GM18873 (cell line): ENCODE measurements at regions not wholly inside any gene's neighbourhood (a gene's known extent, or its start where the extent isn't known, plus 50 kb on each side); places are given as distances from the start of the nearest gene placed in this dataset.
"Not testable (repeated sequence)": the region's sequence is repeated elsewhere in the genome, so short reads cannot be mapped to it uniquely, and the experiment has no call there.

ENCODE experiments used
- ATAC-seq: cut with Tn5 transposase; IDR thresholded peaks from one replicate; pipeline ENCODE4 v1.9.1; 2021; ENCODE audit warnings: mild to moderate bottlenecking, moderate library complexity, moderate number of reproducible peaks; ENCODE audit not compliant: unreplicated experiment, low FRiP score

DNA sequence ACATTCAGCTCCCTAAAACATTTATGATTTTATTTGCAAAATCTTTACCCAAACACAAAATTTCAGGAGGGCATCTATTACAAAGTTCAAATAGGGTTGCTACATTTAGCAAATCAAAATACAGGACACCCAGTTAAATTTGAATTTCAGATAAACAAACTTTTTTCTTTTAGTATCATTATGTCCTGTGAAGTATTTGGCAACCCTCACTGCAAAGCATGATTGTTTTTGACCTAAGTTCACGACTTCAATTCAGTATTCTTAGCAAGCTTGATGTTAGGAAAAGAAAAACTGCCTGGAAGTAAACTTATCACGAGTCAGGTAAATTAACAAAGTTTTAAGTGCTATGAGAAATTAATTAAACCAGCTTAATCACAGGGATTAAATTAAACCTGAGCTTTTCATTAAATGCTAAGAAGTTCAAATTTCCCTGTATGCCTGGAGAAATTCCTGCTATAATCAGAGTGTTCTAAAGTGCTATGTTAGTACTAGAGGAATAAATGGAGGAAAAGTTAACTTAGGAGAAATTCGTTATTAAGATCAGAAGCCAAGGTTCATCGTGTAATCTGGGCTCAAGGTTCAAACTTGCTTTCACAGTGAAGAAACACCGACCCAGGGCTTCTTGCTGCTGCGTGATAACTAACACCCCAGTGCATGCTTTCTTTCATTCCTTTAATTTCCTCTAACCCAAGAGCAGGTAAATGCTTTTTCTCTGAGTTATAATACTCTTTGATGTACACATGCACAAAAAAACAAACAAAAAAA lies 298.1 kb downstream of the FOXO1 start:
- ATAC-seq = no peak

GRCh38 chr13:40370661-40371060 lies 295.8 kb downstream of the FOXO1 start:
- ATAC-seq = no peak

DNA sequence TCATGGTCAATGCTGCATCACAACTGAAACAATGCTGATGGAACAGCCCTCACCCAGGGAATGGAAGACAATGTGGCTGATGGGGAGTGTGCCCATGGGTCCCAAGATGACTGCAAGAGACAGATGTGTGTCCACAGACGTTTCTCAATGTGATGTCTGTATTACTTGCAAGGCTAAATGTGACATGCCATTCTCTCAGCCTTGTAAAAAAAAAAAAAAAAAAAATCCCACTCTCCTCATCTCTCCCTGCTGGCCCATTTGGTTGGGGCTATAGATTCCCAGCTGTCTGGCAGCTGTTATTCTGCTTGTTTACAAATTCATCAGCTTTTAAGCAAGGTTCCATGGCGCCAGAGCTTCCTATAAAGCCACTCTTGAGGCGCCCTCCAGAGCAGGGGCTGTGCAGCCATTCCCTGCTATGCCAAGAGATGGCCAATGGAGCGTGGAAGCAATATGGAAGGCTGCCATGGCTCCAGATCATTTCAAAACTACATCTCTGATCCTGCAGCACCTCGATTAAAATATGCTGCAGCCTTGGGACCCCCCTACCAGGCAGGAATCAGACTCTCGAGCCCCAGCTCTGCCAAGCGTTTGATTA lies 294.8 kb downstream of the FOXO1 start:
- ATAC-seq = no peak

GRCh38 chr13:40373608-40374007 lies 292.8 kb downstream of the FOXO1 start:
- not testable (repeated sequence) for ATAC-seq

- no peak for ATAC-seq
These were observed 290.8 kb downstream of the FOXO1 start for GRCh38 chr13:40375489-40376171.

DNA sequence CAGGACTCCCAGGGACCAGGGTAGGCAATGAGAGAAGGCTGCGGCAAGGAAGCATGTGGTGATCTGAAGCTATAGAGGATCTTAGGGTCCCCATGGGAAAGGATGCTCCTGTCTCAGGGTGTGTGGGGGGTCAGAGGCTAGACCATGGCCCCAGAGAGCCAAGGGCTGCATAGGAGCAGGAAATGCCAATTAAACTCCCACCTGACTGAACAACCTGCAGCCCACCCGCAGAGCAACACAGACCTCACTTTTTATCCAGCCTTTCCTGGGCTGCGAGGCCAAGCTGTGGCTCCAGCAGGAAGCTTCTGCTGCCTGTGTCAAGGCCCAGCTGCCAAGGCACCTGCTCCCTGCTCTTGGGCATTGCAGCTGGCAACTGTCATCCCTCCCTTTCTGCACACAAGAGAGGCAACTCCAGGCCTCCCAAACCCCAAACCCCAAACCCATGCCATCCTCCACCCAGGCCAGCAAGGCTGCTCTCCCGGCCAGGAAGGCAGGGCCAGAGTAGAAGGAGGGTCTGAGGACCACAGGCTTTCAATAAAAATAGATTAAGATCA lies 290.1 kb downstream of the FOXO1 start:
- ATAC-seq = no peak

DNA sequence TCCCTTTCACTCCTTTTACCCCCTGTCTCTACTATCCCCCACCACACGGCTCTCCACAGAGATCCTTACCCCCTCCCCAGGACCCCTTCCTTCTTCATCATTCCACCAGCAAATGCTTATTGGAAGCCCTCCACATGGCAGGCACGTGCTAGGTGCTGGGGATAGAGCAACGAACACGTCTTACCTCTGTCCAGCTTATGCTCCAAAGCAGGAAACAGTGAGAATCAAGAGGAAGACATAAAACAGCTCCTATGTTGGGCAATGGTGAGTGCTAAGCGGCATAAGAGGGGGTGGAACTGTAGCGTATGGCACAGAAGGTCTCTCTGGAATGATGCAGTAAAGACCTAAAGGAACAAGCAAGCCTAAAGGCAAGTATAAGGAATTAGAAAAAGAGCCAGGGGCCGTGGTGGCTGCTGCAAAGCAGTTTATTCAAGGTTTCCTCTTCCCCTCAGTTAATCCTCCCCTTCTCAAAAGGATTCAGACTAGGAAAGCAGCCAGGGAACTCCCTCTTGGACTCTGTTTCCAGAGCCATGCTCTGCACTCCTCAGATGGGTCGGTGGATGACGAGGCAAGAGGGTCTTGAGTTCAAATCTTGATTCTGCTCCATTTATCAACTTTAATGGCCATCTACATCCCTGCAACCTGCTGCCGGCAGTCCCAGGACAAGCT lies 289.4 kb downstream of the FOXO1 start:
- no peak for ATAC-seq

DNA sequence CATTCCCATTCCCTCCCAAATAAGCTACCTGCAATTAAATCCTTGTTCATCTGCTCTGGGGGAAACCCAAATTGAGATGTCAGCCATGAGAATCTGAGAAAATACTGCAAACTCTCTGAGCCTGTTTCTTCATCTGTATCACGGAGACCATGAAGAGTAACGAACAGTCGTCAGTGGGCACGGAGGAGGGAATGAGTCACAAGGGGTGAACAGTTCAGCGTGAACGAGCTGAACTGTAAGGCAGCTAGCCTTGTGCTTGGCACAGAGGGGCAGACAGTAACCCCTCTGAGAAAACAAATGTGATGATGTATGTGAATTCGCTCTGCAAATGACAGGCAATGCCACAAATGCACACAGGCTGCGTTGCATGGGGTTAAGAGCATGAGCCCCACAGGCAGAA lies 288.7 kb downstream of the FOXO1 start:
- ATAC-seq = no peak

DNA sequence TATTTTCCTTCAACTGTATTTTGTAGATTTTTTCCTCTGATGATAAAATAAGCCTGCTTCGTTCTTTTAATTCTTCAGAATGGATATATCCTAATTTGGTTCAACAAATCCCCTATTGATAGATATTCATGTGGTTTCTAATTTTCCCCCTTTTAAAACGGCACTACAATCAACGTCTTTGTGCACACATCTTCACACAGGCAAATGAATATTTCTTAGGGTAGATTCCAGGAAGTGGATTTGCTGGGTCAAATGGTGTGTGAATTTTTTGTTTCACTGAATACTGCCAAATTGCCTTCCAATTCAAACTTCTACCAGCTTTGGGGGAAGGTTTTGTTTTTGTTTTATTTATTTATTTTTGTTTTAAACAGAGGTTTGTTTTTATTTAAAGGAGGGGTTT lies 287.2 kb downstream of the FOXO1 start:
- no peak for ATAC-seq

GRCh38 chr13:40379794-40380578 lies 286.5 kb downstream of the FOXO1 start:
- no peak for ATAC-seq

DNA sequence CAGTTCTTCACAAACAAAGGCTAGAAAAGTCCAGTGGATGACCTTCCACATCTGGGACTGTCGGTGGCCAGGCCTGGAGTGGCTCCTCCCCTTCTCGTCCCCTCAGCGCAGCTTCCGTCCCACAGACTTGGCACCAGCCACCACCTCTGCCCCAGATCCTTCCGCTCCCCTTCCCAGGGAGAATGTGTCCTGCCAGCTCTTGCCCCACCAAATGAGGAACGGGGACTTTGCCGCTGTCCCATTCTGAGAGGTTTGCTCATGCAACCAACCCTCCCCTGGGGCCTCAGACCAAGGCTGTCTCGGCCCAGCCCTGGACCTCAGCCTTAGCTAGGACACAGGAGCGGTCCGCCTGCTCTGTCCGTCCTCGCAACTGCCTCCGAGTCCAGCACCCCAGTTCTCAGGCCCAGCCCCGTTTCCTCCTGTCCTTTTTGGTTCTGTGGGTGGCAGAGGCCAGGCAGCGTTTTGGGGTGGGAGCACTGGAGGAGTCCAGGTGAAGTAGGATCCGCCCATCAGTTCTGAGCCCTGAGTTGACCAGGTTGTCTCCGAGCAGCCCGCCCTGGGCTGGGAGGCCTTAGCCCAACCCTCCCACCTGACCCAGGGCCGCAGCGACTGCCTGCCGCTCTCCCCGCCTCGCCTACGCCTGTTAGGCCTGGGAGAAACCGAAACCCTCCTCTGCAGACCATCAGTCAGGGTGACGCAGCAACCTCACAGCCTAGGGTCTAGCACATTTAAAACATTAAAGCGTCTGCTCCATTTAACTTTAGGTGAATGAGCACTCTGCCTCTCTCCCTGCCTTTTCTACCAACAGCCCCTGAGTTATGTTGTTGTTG lies 284.3 kb downstream of the FOXO1 start:
- ATAC-seq = no peak

DNA sequence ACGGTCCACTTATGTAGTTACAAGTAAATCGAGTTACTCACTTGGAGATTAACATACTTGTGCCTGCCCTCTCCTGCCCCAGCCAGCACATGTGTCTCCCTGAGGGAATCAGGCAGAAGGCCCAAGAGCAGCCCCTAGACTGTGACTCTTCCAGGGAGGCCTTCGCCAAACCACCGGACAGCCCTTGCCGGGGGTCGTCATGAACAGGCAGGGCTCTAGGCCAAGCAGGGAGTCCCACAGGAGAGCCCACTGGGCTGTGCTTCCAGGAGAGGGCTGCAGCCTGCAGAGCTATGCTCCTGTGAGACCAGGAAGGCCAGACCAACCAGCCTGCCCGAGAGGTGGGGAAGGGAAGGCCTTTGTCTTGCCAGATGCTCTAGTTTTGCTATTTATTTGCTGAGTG lies 283.3 kb downstream of the FOXO1 start:
- ATAC-seq = no peak

GRCh38 chr13:40383885-40384284 lies 282.6 kb downstream of the FOXO1 start:
- ATAC-seq = no peak

DNA sequence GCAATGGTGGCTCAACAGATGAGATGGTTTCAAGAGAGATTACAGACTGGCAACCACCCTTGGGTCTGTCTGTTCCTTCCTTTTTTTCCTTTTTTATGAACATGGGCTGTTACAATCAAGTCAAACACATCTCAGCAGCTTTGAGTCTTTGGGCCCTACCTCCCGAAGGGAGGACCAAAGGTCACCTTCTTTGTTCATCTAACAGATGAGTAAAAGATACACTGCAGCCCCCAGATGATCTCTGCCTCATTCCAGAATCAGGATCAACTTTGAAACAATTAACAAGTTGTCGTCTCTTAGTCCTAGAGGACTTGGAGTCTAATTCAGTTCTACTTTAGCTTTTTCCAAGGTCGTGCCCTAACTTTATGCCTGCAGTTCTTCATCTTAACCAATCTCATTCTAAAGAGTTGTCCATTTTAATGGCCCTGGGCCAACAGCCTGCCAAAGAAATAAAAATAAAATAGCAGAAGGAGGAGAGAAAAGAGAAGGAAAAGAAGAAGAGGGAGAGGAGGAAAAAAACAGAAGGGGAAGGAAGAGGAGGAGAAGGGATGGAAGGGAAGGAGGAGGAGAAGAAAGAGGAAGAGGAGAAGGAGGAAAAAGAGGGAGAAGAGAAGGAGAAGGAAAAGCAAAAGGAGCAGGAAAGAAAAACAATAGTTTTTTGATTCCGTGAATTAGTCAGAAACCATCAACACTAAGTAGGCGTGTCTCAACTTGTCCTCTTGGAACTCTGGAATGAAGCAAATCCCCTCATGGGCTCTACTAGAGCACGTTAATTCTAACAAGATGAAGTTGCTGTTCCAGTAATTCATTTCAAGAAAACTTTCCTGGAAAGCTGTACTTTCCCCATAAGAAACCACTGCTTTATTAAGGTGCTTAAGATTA lies 281.2 kb downstream of the FOXO1 start:
- no peak for ATAC-seq

DNA sequence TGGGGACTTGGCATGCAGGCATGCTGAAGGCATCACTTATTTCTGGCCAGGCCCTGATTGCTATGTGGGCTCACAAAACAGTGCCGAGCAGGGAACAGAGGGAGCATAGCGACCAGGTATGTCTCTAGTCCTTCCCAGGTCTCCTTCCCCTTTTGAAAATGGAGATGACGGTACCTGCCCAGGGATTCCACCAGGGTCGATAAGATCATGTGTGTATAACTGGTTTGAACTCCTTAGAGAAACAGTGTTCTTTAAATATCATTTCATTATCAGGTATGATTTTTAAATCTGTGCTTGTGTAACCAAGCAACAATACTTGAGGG lies 280.6 kb downstream of the FOXO1 start:
- ATAC-seq = no peak

- no peak for ATAC-seq
These were observed 279.9 kb downstream of the FOXO1 start for GRCh38 chr13:40386586-40386985.

DNA sequence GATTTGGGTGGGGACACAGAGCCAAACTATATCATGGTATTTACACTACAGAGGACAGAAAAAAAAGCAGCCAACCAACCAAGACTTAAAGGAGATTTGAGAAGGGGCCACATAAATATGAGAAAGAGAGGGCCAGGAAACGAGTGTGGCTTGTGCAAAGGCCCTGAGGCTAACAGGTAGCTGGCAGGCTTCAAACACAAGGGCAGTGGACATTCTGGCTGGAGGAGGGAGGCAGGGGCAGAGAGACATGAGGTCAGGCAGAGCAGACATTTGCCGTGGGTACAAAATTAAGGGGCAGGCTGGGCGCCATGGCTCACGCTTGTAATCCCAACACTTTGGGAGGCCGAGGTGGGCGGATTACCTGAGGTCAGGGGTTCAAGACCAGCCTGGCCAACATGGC lies 278.7 kb downstream of the FOXO1 start:
- no peak for ATAC-seq

DNA sequence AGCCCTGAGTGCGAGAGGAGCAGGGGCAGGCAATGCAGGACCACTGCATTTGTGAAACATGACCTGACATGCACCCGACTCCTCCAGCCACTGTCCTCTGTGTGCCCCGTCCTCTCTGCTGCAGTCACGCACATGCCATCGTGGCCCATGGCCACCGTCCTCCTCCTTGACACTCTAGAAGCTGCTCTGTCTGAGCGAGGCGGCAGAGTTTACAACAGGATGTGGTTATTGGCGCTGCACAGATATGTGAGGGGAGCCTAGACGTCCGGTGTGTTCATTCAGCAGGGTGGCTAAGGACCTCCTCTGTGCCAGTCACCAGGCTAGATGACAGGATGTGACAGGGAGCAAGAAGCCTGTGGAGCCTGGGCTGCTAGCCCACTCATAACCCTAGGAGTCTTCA lies 277.8 kb downstream of the FOXO1 start:
- ATAC-seq = peak; percentile 99
